ENCODE measurements at regions not wholly inside any gene's neighbourhood (a gene's known extent, or its start where the extent isn't known, plus 50 kb on each side); places are given as distances from the start of the nearest gene placed in this dataset.

DNA sequence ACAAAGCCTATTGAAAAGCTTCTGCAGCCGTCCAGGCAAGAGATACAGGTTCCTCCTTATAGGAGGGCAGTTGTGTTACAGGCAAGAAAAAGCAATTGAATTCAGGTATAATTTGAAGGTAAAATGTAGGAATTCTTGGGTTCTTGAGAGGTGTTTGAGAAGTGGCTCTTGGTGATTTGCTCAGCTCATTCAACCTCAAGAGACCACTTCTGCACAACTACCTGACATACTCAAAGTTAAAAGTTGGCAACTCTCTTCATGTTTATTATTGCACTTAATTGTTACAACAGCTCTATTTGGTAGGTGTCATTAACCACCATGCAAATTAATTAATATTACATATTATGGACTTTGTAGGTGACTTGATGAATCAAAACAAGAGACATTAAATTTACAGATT lies 753.2 kb downstream of the ADCYAP1 start:
- TF ChIP-seq, protein P1, sequence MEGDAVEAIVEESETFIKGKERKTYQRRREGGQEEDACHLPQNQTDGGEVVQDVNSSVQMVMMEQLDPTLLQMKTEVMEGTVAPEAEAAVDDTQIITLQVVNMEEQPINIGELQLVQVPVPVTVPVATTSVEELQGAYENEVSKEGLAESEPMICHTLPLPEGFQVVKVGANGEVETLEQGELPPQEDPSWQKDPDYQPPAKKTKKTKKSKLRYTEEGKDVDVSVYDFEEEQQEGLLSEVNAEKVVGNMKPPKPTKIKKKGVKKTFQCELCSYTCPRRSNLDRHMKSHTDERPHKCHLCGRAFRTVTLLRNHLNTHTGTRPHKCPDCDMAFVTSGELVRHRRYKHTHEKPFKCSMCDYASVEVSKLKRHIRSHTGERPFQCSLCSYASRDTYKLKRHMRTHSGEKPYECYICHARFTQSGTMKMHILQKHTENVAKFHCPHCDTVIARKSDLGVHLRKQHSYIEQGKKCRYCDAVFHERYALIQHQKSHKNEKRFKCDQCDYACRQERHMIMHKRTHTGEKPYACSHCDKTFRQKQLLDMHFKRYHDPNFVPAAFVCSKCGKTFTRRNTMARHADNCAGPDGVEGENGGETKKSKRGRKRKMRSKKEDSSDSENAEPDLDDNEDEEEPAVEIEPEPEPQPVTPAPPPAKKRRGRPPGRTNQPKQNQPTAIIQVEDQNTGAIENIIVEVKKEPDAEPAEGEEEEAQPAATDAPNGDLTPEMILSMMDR (IDR thresholded peaks at IDR 0.05; ENCODE audit: low read depth, low read length) = no peak
- TF ChIP-seq EZH2phosphoT487 (IDR thresholded peaks at IDR 0.05; ENCODE audit: low read depth) = no peak

Measured in OCI-LY3 (cell line).